Heart left ventricle (tissue), 13 donors: ENCODE measurements at regions not wholly inside any gene's neighbourhood (a gene's known extent, or its start where the extent isn't known, plus 50 kb on each side); places are given as distances from the start of the nearest gene placed in this dataset.

ENCODE experiments used
- CTCF ChIP-seq, 12 donors: fragments of 200-600 bp; sonication (generic) in 4 of 12; IDR thresholded peaks; one replicate each; pipeline versions ENCODE4 v1.5.0 to v1.8.0; 2018 to 2022; ENCODE audit warnings: antibody characterized with exemption in 12 of 12, mild to moderate bottlenecking in 5 of 12
- POLR2A ChIP-seq, 2 donors: fragments of 450-650 bp; IDR thresholded peaks; one replicate each; pipeline ENCODE4 v1.6.1; 2017; ENCODE audit warnings: antibody characterized with exemption in 2 of 2, mild to moderate bottlenecking in 2 of 2, moderate library complexity in 2 of 2
- donor health status: ischemic (EF 13 %, LVEDD 7.1; RV severe dilation, severe dysfunction).
- donor health status: DM: no; HTN: yes; CAD: no.
- donor health status: DM: no; HTN: no; CAD: no.
- donor health status: ischemic (EF 25% LVEDD 6.9; RV normal size, moderate dysfunction).
- donor health status: ischemic (EF 25% LVEDD 5.7; RV mildly dilated, moderate dysfunction).
- donor health status: ischemic (EF 35%, LVEDD 5.7; RV mildly dilated, moderate dysfunction).
- donor health status: nonischemic (EF 11% LVEDD 7.7; RV severe dilation, severe dysfunction).
- donor health status: DM: yes; HTN: yes; CAD: no.
- donor health status: PGD.
- donor health status: ischemic (EF 29% LVEDD 5.4; RV normal size, mild dysfunction).
- donor health status: nonischemic (EF 23%, LVEDD 6.1; RV moderate dilation, normal function).

GRCh38 chr4:4714331-4714730 lies 145.1 kb upstream of the MSX1 start:
- TF ChIP-seq POLR2A (IDR thresholded peaks at IDR 0.05) (no peak), CTCF (IDR thresholded peaks at IDR 0.05) (no peak)
